Lower leg skin (tissue), 3 donors: ENCODE measurements at regions not wholly inside any gene's neighbourhood (a gene's known extent, or its start where the extent isn't known, plus 50 kb on each side); places are given as distances from the start of the nearest gene placed in this dataset.

Source experiments
- CTCF ChIP-seq, 3 donors: fragments of 450-650 bp; IDR thresholded peaks; one replicate each; pipeline ENCODE4 v1.5.1; 2016; ENCODE audit warnings: antibody characterized with exemption in 3 of 3, mild to moderate bottlenecking in 3 of 3, moderate library complexity in 2 of 3
- POLR2A ChIP-seq, 2 donors: fragments of 450-650 bp; IDR thresholded peaks; one replicate each; pipeline ENCODE4 v1.6.1; 2016 to 2017; ENCODE audit warnings: antibody characterized with exemption in 2 of 2, mild to moderate bottlenecking in 1 of 2, moderate library complexity in 1 of 2

DNA sequence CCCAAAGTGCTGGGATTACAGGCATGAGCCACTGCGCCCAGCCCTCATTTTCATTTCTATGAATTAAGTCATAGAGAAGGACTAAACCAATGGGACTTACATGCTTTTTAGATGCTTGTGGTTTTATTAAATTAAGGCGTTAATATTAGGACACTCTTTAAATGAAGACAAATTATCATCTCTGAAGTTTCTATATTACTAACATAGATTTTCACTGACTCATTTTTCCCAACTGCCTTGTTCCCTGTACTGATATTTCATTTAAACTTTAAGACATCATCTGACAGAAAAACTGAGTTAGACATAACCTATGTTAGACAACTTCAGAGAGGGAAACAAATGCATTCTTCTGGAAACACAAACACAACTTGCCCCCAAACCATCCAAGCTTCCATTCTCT is 99.8 kb downstream of the BTG1 start:
- TF ChIP-seq CTCF (IDR thresholded peaks at IDR 0.05) = no peak
- TF ChIP-seq POLR2A (IDR thresholded peaks at IDR 0.05) = no peak
